K562 (cell line): ENCODE measurements at regions not wholly inside any gene's neighbourhood (a gene's known extent, or its start where the extent isn't known, plus 50 kb on each side); places are given as distances from the start of the nearest gene placed in this dataset.
A peak's percentile ranks its signal among the peaks of the same experiment; 100 is the strongest.

Experiments
- ARID3A ChIP-seq: IDR thresholded peaks from 2 replicates; pipeline ENCODE4 v1.6.1; 2012; ENCODE audit warnings: low read depth, low read length, improper control_type of control experiment, borderline replicate concordance
- FIP1L1 ChIP-seq: fragments of 200-400 bp; formaldehyde crosslinking; IDR thresholded peaks from 2 replicates; pipeline ENCODE4 v1.6.1; 2018; ENCODE audit warnings: mild to moderate bottlenecking, low read depth, low read length; ENCODE audit not compliant: poor library complexity, severe bottlenecking
- GMEB1 ChIP-seq: fragments of 250-450 bp; sonication (Bioruptor Pico); IDR thresholded peaks from 2 replicates; pipeline ENCODE4 v1.4.0; 2020; ENCODE audit warnings: mild to moderate bottlenecking
- JUN ChIP-seq, 2 experiments: sonication (generic) in 1 of 2; formaldehyde crosslinking in 1 of 2; IDR thresholded peaks; 2 replicates each; pipeline versions ENCODE4 v1.6.1 to v1.8.0; 2012 to 2022; ENCODE audit warnings: borderline replicate concordance in 2 of 2, mild to moderate bottlenecking in 2 of 2, improper control_type of control experiment in 1 of 2, low read depth in 1 of 2, low read length in 1 of 2, missing genetic modification reagents in 1 of 2
- ZNF263 ChIP-seq: sonication (generic); formaldehyde crosslinking; IDR thresholded peaks from 2 replicates; pipeline ENCODE4 v1.8.0; 2022; ENCODE audit warnings: mild to moderate bottlenecking, missing genetic modification reagents, borderline replicate concordance
- ZNF277 ChIP-seq: fragments of 250-450 bp; sonication (Bioruptor Pico); IDR thresholded peaks from 2 replicates; pipeline ENCODE4 v1.8.0; 2022; ENCODE audit warnings: inconsistent platforms, mild to moderate bottlenecking, moderate library complexity, borderline replicate concordance
- TF ChIP-seq, protein P1 (sequence below): sonication (generic); formaldehyde crosslinking; IDR thresholded peaks from 2 replicates; pipeline ENCODE4 v1.8.0; 2022; ENCODE audit warnings: mild to moderate bottlenecking, missing genetic modification reagents
- TF ChIP-seq, protein P2 (sequence below), 2 experiments: fragments of 450-650 bp in 1 of 2; sonication (generic) in 1 of 2; formaldehyde crosslinking in 1 of 2; IDR thresholded peaks; 2 replicates each; pipeline versions ENCODE4 v1.7.1 to v1.9.0; 2016 to 2022; ENCODE audit warnings: inconsistent platforms in 1 of 2, mild to moderate bottlenecking in 1 of 2, missing genetic modification reagents in 1 of 2

GRCh38 chr1:222465211-222466041, 82.5 kb downstream of the HHIPL2 start (continued):
- TF ChIP-seq ZNF277 (CRISPR knock-in tag) (no peak), ZNF263 (CRISPR knock-in tag) (no peak), ARID3A (no peak; the same call in 1 of the 2 replicates), FIP1L1 (peak; percentile 92), JUN (IDR thresholded peaks at IDR 0.05; ENCODE audit: borderline replicate concordance, low read depth, low read length) (peak; percentile 80; the same call in 1 of the 2 replicates), JUN (CRISPR knock-in tag; IDR thresholded peaks at IDR 0.05; ENCODE audit: borderline replicate concordance) (peak; percentile 80; the same call in 1 of the 2 replicates), GMEB1 (CRISPR knock-in tag) (peak; percentile 75)
- TF ChIP-seq, protein P1, sequence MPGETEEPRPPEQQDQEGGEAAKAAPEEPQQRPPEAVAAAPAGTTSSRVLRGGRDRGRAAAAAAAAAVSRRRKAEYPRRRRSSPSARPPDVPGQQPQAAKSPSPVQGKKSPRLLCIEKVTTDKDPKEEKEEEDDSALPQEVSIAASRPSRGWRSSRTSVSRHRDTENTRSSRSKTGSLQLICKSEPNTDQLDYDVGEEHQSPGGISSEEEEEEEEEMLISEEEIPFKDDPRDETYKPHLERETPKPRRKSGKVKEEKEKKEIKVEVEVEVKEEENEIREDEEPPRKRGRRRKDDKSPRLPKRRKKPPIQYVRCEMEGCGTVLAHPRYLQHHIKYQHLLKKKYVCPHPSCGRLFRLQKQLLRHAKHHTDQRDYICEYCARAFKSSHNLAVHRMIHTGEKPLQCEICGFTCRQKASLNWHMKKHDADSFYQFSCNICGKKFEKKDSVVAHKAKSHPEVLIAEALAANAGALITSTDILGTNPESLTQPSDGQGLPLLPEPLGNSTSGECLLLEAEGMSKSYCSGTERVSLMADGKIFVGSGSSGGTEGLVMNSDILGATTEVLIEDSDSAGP (CRISPR knock-in tag): no peak
- TF ChIP-seq, protein P2, sequence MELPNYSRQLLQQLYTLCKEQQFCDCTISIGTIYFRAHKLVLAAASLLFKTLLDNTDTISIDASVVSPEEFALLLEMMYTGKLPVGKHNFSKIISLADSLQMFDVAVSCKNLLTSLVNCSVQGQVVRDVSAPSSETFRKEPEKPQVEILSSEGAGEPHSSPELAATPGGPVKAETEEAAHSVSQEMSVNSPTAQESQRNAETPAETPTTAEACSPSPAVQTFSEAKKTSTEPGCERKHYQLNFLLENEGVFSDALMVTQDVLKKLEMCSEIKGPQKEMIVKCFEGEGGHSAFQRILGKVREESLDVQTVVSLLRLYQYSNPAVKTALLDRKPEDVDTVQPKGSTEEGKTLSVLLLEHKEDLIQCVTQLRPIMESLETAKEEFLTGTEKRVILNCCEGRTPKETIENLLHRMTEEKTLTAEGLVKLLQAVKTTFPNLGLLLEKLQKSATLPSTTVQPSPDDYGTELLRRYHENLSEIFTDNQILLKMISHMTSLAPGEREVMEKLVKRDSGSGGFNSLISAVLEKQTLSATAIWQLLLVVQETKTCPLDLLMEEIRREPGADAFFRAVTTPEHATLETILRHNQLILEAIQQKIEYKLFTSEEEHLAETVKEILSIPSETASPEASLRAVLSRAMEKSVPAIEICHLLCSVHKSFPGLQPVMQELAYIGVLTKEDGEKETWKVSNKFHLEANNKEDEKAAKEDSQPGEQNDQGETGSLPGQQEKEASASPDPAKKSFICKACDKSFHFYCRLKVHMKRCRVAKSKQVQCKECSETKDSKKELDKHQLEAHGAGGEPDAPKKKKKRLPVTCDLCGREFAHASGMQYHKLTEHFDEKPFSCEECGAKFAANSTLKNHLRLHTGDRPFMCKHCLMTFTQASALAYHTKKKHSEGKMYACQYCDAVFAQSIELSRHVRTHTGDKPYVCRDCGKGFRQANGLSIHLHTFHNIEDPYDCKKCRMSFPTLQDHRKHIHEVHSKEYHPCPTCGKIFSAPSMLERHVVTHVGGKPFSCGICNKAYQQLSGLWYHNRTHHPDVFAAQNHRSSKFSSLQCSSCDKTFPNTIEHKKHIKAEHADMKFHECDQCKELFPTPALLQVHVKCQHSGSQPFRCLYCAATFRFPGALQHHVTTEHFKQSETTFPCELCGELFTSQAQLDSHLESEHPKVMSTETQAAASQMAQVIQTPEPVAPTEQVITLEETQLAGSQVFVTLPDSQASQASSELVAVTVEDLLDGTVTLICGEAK (IDR thresholded peaks at IDR 0.05): no peak; the same call in 1 of the 2 replicates
- TF ChIP-seq, protein P2 (CRISPR knock-in tag; IDR thresholded peaks at IDR 0.05): peak; percentile 50
